GM23248 (cell line): ENCODE measurements at regions not wholly inside any gene's neighbourhood (a gene's known extent, or its start where the extent isn't known, plus 50 kb on each side); places are given as distances from the start of the nearest gene placed in this dataset.

Source experiments
- EZH2 ChIP-seq: fragments of 200-600 bp; sonication (generic); IDR thresholded peaks from 2 replicates; pipeline ENCODE4 v1.6.1; 2018; ENCODE audit warnings: antibody characterized with exemption, mild to moderate bottlenecking; ENCODE audit not compliant: insufficient read depth, poor library complexity, severe bottlenecking
- EZH2phosphoT487 ChIP-seq: fragments of 200-600 bp; sonication (generic); IDR thresholded peaks from 2 replicates; pipeline ENCODE4 v1.6.1; 2018; ENCODE audit warnings: antibody characterized with exemption, moderate library complexity, mild to moderate bottlenecking, low read depth; ENCODE audit not compliant: insufficient read depth

- no peak for TF ChIP-seq EZH2
- no peak for TF ChIP-seq EZH2phosphoT487
Observed at GRCh38 chr10:111221682-111222480, 145.1 kb downstream of the ADRA2A start.
